Amniotic epithelial cell (primary cell): ENCODE measurements at regions not wholly inside any gene's neighbourhood (a gene's known extent, or its start where the extent isn't known, plus 50 kb on each side); places are given as distances from the start of the nearest gene placed in this dataset.
"Not testable (repeated sequence)": the region's sequence is repeated elsewhere in the genome, so short reads cannot be mapped to it uniquely, and the experiment has no call there.

ENCODE experiments used
- DNase-seq: peaks from one replicate; pipeline ENCODE4 v3.0.0-alpha.2; 2010; ENCODE audit warnings: low read depth

DNA sequence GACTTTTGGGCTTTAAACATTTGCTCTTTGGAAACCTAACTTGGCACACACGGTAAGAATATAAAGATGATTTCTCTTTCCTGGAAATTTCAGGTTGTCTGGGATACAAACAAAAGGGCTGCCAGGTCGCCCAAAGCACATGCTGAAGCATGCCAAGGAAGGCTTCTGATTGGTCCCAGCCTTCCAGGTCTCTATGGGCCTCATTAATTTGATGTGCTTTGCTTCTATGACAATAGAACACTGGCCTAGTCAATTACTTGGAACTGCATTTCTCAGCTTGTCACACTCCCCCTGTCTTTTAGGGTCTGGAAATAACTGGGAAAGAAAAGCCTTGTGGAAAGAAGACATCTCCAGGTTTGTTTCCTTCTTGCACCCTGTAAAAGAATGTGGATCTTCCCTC is 228.9 kb downstream of the ADCYAP1 start:
- no peak for DNase-seq

DNA sequence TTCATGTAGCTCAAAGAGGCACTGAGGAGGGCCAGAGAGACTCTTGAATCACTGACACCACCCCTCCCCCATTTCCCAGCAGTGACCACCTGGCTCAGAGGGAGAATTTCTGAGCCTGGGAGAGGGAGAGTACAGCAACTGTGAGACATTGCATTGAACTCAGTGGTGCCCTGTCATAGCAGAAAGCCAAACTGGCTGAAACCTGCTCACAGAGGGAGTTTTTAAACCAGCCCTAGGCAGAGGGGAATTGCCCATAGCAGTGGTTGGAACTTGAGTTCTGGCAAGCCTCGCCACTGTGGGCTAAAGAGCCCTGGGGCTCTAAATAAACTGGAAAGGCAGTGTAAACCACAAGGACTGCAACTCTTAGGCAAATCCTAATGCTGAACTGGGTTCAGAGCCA is 243.1 kb downstream of the ADCYAP1 start:
- no peak for DNase-seq

DNA sequence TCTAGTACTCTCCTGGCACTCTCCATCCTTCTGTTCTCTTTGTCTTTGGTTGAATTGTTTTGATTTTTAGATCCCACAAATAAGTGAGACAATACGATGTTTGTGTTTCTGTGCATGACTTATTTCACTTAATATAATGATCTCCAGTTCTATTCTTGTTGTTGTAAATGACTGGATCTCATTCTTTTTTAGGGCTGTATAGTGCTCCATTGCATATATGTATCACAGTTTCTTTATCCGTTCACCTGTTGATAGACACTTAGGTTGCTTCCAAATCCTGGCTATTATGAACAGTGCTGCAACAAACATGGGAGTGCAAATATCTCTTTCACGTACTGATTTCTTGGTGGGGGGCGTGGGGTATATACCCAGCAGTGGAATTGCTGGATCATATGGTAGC is 245.0 kb downstream of the ADCYAP1 start:
- no peak for DNase-seq

DNA sequence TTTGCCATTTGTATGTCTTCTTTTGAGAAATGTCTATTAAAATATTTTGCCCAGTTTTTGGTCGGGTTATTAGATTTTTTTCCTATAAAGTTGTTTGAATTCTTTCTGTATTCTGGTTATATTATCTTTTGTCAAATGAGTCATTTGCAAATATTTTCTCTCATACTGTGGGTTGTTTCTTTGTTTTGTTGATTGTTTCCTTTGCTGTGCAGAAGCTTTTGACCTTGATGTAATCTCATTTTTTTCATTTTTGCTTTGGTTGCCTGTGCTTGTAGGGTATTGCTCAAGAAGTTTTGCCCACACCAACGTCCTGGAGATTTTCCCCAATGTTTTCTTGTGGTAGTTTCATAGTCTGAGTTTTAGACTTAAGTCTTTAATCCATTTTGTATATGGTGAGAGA is 245.7 kb downstream of the ADCYAP1 start:
- no peak for DNase-seq

DNA sequence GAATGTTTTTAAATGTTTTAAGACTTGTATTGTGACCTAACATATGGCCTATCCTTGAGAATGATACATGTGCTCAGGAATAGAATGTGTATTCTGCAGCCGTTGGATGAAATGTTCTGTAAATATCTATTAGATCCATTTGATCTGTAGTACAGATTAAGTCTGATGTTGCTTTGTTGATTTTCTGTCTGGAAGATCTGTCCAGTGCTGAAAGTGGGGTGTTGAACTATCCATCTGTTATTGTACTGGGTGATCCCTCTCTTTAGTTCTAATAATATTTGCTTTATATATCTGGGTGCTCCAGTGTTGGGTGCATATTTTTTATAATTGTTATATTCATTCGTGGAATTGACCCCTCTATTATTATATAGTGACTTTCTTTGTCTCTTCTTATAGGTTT is 248.3 kb downstream of the ADCYAP1 start:
- not testable (repeated sequence) for DNase-seq

DNA sequence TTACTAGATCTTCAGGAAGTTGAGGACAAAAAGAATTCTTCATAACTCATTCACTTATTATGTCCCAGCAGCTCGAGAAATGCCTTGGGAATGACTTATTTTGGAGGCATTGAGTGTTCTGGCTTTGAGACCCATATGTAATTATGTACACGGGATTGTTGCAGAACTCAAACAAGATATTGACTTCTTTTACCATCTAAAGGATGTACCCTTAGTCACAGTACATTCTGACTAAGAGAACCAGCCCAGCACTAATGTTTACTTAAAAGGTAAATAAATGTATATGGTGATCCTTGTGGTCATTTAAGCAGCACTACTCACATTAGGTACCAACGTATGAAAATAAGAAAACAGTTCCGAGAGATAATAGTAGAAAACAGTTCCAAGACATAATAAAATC is 268.9 kb downstream of the ADCYAP1 start:
- DNase-seq: no peak

DNA sequence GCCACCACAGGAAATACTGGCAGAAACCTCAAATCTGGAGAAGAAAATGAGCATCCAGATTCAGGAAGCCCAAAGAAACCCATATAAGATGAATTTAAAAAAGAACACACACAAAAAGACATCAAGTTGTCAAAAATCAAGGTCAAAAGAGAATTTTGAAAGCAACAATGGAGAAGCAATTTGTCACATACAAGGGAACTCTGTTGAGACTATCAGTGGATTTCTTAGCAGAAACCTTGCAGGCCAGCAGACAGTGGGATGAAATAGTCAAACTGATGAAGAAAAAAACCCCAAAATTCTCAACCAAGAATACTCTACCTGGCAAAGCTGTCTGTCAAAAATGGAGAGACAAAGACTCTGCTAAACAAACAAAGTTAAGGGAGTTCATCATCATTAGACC is 272.6 kb downstream of the ADCYAP1 start:
- DNase-seq: no peak

DNA sequence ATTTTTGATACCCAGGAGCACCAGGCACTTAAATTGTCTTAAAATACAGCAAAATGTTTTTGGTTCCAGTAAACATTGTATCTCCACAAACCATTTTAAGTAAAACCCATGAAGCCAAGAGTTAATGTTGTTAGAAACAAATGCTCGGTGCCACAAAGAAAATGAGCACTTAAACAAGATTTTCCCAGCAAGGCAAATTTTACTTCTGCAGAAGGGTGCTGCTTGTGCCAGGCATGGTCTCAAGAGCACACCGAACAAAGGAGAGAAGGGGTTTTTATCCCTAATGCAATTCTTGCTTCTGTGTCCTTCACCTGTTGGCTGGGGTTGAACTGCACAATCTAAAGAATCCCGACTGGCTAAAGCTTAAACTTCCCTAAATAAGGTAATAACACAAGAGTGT is 286.7 kb downstream of the ADCYAP1 start:
- DNase-seq: no peak

DNA sequence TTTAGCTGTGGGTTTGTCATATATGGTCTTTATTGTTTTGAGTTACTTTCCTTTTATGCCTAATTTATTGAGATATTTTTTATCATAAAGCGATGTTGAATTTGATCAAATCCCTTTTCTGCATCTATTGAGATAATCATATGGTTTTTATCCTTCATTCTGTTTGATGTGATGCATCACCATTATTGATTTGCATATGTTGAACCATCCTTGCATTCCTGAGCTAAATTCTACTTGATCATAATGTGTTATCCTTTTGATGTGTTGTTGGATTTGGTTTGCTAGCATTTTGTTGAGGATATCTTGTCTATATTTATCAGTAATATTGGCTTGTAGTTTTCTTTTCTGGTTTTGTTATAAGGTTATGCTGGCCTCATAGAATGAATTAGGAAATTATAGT is 308.5 kb downstream of the ADCYAP1 start:
- DNase-seq: no peak

DNA sequence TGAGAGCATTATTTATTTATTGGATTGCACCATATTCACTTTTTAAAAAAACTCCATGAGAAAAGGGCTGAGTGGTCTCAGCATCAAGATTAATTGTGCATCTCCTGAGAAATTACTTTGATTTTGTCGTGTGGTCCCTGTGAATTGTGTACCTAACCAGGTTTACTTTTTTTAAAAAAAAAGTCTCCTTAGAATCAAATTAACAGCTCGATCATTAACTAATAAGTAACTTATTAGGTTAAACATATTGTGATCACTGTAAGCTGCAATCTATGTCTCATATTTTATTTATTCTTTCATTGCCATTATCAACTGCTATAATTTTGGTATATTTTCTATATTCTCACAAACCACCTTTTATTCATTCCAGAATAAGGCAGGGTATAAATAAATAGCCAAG is 318.2 kb downstream of the ADCYAP1 start:
- DNase-seq: no peak

DNA sequence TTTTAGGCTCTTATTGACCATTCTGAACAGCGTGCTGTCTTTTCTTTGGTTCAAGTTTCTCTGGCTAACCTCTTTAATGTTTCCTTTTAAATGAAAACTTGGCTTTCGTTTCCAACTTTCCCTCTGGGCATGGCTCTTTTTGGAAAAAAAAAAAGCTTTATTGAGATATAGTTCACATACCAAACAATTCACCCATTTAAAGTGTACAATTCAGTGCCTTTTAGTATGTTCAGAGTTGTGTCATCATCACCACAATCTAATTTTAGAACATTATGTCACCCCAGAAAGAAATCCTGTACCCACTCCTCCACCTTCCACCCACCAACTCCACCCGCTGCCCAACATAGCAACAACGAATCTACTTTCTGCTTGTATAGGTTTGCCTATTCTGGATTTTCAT is 322.4 kb downstream of the ADCYAP1 start:
- no peak for DNase-seq

DNA sequence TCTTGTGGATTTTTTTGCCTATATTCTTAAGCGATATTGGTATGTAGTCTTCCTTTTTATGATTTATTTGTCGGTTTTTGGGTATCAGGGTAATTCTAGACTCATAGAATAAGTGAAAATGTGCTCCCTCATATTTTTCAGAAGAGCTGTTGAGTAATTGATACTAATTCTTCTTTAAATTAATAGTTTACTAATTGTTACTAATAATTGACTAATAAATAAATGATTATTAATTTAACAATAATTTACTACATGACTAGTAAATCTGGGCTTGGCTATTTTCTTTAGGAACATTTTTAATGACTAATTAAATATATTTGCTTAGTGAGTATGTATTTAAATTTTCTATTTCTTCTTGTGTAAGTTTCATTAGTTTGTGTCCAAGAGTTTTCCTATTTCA is 325.0 kb downstream of the ADCYAP1 start:
- DNase-seq: no peak

DNA sequence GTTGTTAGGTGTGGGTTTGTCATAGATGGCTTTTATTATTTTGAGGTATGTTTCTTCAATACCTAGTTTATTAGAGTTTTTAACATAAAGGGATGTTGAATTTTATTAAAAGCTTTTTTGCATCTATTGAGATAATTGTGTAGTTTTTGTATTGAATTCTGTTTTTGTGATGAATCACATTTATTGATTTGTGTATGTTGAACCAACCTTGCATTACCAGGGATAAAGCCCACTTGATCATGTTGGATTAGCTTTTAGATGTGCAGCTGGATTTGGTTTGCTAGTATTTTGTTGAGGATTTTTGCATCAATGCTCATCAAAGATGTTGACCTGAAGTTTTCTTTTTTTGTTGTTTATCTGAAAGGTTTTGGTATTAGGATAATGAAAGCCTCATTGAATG is 328.2 kb downstream of the ADCYAP1 start:
- no peak for DNase-seq

DNA sequence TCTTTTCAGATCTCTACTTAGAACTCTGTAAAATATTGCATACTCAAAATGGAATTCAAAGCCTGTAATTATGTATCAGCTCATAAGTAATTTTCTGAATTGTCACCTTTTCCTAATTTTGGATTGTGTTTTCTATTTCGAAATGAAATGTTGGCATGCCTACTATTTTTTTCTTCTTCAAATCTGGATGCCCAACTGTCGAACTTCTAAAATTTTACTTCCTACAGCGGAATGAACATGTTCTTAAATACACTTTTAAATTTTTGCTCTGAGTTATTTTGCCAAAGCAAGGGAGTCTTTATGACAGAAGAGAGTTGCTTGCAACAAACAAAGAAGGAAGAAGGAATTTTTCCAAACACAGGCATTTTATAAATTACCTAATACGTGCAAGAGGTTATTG is 336.0 kb downstream of the ADCYAP1 start:
- DNase-seq: no peak

DNA sequence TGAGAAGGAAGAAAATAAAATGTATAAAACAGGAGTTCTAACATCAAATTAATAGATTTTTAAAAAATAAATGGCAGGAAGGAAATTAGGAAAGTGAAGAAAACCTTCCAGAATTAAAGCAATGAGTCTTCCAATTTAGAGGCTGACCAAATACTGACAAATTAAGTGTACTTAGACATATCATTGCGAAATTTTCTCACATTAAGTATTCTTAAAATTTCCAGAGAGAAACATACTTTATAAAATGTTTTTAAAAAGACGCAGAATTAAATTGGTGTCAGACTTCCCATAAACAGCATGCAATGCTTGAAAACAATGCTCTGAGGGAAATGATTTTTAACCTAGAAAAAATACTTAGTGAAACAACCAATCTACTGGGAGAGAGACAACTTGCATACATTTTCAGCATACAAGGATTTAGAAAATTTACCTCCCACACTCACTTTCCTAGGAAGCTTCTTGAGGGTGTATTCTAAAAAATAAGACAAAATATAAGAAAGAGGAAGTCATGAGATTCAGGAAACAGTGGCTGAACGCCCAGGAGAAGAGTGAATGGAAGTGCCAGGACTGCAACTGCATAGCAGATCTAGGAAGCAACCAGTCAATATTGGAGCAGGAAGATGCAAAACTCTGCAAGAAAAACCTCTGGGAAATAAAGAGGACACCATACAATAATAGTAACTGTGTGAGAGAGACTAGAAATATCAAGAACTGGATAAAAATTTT is 339.9 kb downstream of the ADCYAP1 start:
- DNase-seq: no peak

DNA sequence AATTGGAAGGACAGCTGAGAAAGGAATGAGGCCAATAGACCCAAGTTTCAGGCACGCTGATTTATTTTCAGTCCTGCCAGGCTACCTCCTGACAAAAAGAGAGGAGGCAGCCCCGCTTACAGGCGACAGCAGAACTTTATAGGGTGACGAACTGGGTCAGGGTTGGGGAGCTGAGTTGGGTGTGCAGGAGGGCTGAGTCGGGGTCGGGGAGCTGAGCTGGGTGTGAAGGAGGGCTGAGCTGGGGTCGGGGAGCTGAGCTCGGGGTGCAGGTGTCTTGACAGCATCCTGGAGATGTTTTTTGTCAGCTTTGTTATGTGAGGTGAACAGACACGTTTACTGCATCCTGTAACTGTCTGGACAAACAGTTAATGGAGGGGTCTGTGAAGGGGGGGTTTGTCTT is 342.2 kb downstream of the ADCYAP1 start:
- no peak for DNase-seq

DNA sequence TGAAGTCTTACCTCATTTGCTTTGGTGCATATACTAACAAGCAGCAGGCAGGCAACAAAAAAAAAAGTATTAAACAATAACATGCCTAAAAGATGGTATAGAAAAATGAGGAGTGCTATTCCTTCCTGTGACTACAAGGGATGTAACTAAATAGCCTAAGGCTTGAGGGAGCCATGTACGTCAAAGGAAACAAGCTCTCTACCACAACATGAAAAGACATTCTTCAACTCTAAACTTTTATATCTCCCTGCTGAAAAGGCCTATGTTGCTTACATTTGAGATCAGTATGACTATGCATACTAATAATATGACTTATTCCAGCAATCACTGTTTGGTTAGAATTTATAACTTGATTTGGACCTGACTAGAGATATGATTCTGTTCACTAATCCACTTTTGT is 347.9 kb downstream of the ADCYAP1 start:
- no peak for DNase-seq

DNA sequence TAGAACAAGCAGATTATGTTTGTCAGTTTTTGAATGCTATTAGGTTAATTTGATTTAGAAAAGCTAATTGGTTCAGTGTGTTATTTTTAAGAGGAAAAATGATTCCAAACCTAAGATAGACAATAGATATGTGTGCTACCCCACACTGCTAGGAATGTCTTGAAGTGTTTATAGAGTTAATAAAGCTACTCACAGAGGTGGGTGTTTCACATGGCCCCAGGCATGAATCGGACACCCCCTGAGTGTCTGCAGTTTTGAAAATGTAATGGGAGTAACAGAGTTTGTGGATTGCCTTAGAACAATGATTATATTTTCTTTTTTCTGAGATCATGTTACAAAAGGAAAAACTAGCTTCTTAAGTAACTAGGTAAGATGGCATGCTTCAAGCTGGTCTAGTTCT is 348.3 kb downstream of the ADCYAP1 start:
- no peak for DNase-seq

DNA sequence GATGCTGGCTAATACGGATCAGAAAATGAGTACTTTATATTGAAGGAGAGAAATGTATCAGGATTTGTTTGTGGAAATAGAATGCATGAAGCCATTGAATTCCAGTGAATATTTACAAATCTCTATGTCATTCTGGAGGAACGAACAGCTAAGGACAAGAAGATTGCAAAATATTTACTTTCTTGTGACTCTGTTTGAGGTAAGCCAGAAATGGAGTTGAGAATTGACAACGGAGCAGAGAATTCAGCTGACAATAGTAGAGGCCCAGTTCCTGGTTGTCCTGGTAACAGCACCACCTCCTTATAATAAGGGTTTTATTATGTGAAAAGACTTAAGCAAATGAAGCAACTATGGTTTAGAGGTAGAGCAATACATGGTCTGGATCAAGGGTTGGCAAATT is 349.2 kb downstream of the ADCYAP1 start:
- DNase-seq: no peak

DNA sequence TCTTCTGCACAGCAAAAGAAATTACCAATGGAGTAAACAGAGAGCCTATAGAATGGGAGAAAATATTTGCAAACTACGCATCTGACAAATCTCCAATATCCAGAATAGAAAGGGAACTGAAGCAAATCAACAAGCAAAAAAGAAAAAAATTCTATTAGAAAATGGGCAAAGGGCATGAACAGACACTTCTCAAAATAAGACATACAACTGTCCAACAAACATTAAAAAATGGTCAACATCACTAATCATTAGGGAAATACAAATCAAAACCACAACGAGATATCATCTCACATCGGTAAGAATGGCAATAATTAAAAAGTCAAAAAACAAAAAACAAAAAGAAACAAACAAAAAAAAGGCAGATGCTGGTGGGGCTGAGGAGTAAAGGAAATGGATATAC is 356.4 kb downstream of the ADCYAP1 start:
- DNase-seq: no peak

DNA sequence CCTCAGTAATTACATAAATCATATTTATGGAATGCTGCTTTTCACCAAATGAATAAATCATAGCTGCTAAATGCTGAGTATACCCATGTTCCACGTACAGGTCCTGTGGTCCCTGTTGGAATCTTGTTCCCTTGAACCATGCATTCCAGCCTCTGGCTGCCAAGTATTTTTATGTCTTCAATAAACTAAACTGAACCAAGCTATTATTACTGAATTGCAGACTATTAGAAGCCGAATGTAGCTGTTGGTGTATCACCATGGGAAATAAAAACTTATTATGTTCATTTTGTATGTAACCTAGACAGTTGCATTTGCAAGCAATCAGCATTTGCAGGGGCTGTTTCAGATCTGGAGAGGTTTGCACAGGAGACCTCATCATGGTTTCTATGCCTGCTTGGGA is 362.4 kb downstream of the ADCYAP1 start:
- no peak for DNase-seq

DNA sequence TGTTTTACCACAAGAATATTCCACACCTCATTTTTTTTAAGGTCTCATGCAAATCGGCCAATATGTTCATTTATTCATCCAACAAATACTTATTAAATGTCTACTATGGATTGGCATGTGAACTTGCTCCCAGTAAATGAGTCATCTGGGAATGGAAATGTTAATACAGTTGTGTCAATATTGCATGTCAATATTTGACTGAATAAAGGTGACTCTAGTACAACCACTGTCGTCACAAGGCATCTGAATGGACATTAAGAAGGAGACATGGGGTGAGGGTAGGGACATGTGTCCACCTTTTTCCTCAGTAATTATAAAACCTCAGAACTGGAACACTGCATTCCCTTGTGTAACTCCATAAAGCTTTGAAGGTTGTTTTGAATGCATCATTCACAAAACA is 365.4 kb downstream of the ADCYAP1 start:
- DNase-seq: no peak

DNA sequence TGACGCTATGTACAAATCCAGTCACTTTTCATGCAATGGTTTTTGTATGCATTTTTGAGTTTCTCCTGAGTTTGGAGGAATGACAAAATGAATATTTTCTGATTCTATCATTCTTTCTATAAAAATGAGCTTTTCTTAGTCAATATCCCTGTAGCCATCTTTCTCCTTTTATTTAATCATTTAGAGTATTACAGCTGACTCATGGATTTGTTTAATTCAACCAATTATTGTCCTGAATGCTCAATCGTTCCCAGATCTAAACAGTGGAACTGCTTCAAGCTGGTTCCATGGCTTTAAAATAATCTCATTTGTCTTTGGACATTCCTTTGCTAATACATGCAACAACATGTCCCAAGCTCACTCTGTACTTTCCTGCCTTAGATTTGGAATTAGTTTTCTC is 368.8 kb downstream of the ADCYAP1 start:
- no peak for DNase-seq

DNA sequence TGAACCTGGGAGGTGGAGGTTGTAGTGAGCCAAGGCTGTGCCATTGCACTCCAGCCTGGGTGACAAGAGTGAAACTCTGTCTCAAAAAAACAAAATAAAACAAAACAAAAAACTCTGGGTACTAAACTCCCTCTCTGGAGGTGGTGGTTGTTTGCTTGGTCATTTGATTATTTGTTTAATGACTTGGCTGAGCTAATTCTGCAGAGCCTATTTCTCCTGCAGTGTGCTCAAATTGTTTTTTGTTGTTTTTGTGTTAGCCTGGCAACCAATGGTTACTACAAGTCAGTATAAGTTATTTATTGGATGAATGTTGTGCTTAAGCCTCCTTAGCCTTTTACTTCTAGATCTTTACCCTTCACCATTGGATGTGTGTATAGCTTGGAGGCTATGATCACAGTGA is 387.5 kb downstream of the ADCYAP1 start:
- DNase-seq: no peak

DNA sequence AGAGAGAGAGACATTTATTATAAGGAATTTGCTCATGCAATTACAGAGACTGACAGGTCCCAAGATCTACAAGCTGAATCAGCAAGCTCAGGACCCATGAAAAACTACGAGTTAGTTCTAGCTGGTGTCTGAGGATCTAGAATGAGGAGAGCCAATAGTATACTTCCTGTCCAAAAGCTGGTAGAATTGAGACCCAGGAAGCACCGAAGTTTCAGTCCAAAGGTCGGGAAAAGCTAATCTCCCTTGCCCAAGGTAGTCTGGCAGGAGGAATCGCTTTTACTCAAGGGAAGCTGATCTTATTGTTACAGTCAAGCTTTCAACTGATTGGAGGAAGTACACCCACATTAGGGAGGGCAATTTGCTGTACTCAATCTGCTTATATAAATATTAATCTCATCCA is 389.6 kb downstream of the ADCYAP1 start:
- no peak for DNase-seq
